Small intestine (tissue), 7 donors: ENCODE measurements at regions not wholly inside any gene's neighbourhood (a gene's known extent, or its start where the extent isn't known, plus 50 kb on each side); places are given as distances from the start of the nearest gene placed in this dataset.
"Not testable (repeated sequence)": the region's sequence is repeated elsewhere in the genome, so short reads cannot be mapped to it uniquely, and the experiment has no call there.

ENCODE experiments used
- DNase-seq, 2 donors: peaks; one replicate each; pipeline versions ENCODE4 v3.0.0 to v3.0.0-alpha.2; 2013
- FAIRE-seq: peaks from 2 replicates; lab custom pipeline; 2012; peaks lifted over from hg19 to GRCh38; lab: Jason Lieb, UNC
- H3K27ac ChIP-seq, 3 donors: one replicate each; pipeline ENCODE4 v1.5.1; 2013; ENCODE audit warnings: low read length in 2 of 3, mild to moderate bottlenecking in 2 of 3, control low read depth in 1 of 3, inconsistent platforms in 1 of 3, low read depth in 1 of 3, moderate library complexity in 1 of 3
- H3K27me3 ChIP-seq, 3 donors: one replicate each; pipeline ENCODE4 v1.6.1; 2013; ENCODE audit warnings: low read length in 3 of 3, inconsistent platforms in 1 of 3; ENCODE audit not compliant: control insufficient read depth in 3 of 3, insufficient read depth in 3 of 3
- H3K36me3 ChIP-seq, 3 donors: one replicate each; pipeline ENCODE4 v1.6.1; 2013; ENCODE audit warnings: low read length in 3 of 3, inconsistent platforms in 1 of 3, low read depth in 1 of 3, mild to moderate bottlenecking in 1 of 3, moderate library complexity in 1 of 3; ENCODE audit not compliant: control insufficient read depth in 3 of 3, insufficient read depth in 2 of 3
- H3K4me1 ChIP-seq, 3 donors: one replicate each; pipeline ENCODE4 v1.6.1; 2013; ENCODE audit warnings: low read length in 2 of 3, inconsistent platforms in 1 of 3, low read depth in 1 of 3, mild to moderate bottlenecking in 1 of 3, moderate library complexity in 1 of 3; ENCODE audit not compliant: control insufficient read depth in 3 of 3, insufficient read depth in 2 of 3
- H3K4me3 ChIP-seq, 3 donors: one replicate each; pipeline ENCODE4 v1.5.1; 2013; ENCODE audit warnings: low read length in 3 of 3, control low read depth in 1 of 3, inconsistent platforms in 1 of 3, low read depth in 1 of 3, mild to moderate bottlenecking in 1 of 3, moderate library complexity in 1 of 3
- H3K9me3 ChIP-seq, 2 donors: one replicate each; pipeline ENCODE4 v1.6.1; 2013; ENCODE audit warnings: low read depth in 1 of 2, low read length in 1 of 2; ENCODE audit not compliant: control insufficient read depth in 2 of 2, insufficient read depth in 1 of 2
- WGBS, 3 donors: extraction: QIAGEN DNeasy Blood & Tissue Kit; methylation state at CpG; one replicate each; pipeline ENCODE4 v1.1.7; 2013; 5-methylcytosine and 5-hydroxymethylcytosine counted together
- donor health status: healthy with polysubstance abuse.
- donor health status: control.
- donor health status: control.
- donor health status: Bipolar disorder and iron deficiency.
- donor health status: healthy.

GRCh38 chr16:29059575-29059974 lies 74.7 kb downstream of the LAT start:
- not testable (repeated sequence) for H3K4me3 ChIP-seq, H3K27ac ChIP-seq, H3K36me3 ChIP-seq, H3K4me1 ChIP-seq, H3K9me3 ChIP-seq, DNase-seq, FAIRE-seq, H3K27me3 ChIP-seq
- WGBS, 3 donors: no CpG with 5 or more reads among the region's 5 CpGs
